ENCODE measurements at regions not wholly inside any gene's neighbourhood (a gene's known extent, or its start where the extent isn't known, plus 50 kb on each side); places are given as distances from the start of the nearest gene placed in this dataset.
A peak's percentile ranks its signal among the peaks of the same experiment; 100 is the strongest.

DNA sequence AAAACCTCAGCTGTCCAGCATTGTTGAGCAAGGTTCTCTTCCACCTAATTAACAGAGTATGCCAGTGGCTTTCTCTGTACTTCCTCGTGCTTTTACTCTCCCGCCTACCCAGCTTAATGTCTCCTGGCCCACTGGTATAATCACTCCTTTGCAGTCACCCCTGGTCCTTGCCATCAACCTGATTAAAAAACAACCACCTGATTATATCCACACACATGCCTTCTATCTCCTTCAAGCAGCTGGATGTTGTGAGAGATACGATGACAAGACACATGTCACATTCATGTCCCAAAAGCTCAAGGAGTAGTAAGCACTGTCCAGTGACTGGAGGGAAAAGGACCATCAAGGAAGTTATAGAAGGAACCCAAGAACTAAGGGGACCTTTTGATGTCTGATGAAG lies 241.3 kb upstream of the GRIP1 start (continued):
- TF ChIP-seq, protein P1, sequence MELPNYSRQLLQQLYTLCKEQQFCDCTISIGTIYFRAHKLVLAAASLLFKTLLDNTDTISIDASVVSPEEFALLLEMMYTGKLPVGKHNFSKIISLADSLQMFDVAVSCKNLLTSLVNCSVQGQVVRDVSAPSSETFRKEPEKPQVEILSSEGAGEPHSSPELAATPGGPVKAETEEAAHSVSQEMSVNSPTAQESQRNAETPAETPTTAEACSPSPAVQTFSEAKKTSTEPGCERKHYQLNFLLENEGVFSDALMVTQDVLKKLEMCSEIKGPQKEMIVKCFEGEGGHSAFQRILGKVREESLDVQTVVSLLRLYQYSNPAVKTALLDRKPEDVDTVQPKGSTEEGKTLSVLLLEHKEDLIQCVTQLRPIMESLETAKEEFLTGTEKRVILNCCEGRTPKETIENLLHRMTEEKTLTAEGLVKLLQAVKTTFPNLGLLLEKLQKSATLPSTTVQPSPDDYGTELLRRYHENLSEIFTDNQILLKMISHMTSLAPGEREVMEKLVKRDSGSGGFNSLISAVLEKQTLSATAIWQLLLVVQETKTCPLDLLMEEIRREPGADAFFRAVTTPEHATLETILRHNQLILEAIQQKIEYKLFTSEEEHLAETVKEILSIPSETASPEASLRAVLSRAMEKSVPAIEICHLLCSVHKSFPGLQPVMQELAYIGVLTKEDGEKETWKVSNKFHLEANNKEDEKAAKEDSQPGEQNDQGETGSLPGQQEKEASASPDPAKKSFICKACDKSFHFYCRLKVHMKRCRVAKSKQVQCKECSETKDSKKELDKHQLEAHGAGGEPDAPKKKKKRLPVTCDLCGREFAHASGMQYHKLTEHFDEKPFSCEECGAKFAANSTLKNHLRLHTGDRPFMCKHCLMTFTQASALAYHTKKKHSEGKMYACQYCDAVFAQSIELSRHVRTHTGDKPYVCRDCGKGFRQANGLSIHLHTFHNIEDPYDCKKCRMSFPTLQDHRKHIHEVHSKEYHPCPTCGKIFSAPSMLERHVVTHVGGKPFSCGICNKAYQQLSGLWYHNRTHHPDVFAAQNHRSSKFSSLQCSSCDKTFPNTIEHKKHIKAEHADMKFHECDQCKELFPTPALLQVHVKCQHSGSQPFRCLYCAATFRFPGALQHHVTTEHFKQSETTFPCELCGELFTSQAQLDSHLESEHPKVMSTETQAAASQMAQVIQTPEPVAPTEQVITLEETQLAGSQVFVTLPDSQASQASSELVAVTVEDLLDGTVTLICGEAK (IDR thresholded peaks at IDR 0.05): no peak
- TF ChIP-seq, protein P1 (CRISPR knock-in tag; IDR thresholded peaks at IDR 0.05): no peak
- TF ChIP-seq MITF (IDR thresholded peaks at IDR 0.05) (0 out of 2 replicates have a peak, but pooled peaks have one; percentile 43), SMARCA4 (IDR thresholded peaks at IDR 0.05) (peak; percentile 83), NR3C1 (CRISPR knock-in tag; IDR thresholded peaks at IDR 0.05) (no peak), MECOM (CRISPR knock-in tag; IDR thresholded peaks at IDR 0.05) (peak; percentile 25; the same call in 1 of the 2 replicates), ZNF507 (tag; conservative IDR thresholded peaks at IDR 0.05) (no peak), SMARCA5 (IDR thresholded peaks at IDR 0.05) (no peak), ZNF184 (CRISPR knock-in tag; IDR thresholded peaks at IDR 0.05) (no peak), NELFE (IDR thresholded peaks at IDR 0.05; ENCODE audit: insufficient read depth, insufficient read length) (no peak), ZEB2 (IDR thresholded peaks at IDR 0.05) (no peak), MEF2A (IDR thresholded peaks at IDR 0.05; ENCODE audit: control insufficient read depth, low read depth, low read length) (no peak), CBX1 (IDR thresholded peaks at IDR 0.05; ENCODE audit: low read depth) (no peak), MLLT1 (IDR thresholded peaks at IDR 0.05) (no peak), SMC3 (conservative IDR thresholded peaks at IDR 0.05; ENCODE audit: insufficient read depth, low read depth, low read length) (no peak), NFATC3 (IDR thresholded peaks at IDR 0.05) (no peak)

Data from K562 (cell line).